Pancreas (tissue), 10 donors: ENCODE measurements at regions not wholly inside any gene's neighbourhood (a gene's known extent, or its start where the extent isn't known, plus 50 kb on each side); places are given as distances from the start of the nearest gene placed in this dataset.

ENCODE experiments used
- ATAC-seq, 4 donors: fragments of 200-7000 bp; cut with Tn5 transposase; one replicate each; pipeline versions ENCODE4 v1.8.0 to v1.9.1; 2020; ENCODE audit warnings: mild to moderate bottlenecking in 4 of 4, moderate library complexity in 4 of 4
- DNase-seq, 6 donors: peaks; one replicate each; pipeline ENCODE4 v3.0.0-alpha.2; 2020
- FAIRE-seq: peaks from 2 replicates; lab custom pipeline; 2012; peaks lifted over from hg19 to GRCh38; lab: Jason Lieb, UNC
- H3K27ac ChIP-seq, 4 donors: fragments of 200-600 bp; sonication (generic); 1 replicate in 3 of 4; 2 replicates in 1 of 4; pipeline versions ENCODE4 v1.5.0 to v1.8.0; 2020
- H3K27me3 ChIP-seq, 4 donors: fragments of 200-600 bp; one replicate each; pipeline ENCODE4 v1.8.0; 2021
- H3K36me3 ChIP-seq, 3 donors: fragments of 200-600 bp; sonication (generic) in 1 of 3; one replicate each; pipeline versions ENCODE4 v1.5.0 to v1.8.0; 2020 to 2021
- H3K4me1 ChIP-seq, 3 donors: fragments of 200-600 bp; one replicate each; pipeline ENCODE4 v1.8.0; 2021
- H3K4me3 ChIP-seq, 4 donors: fragments of 200-600 bp; sonication (generic) in 2 of 4; one replicate each; pipeline versions ENCODE4 v1.5.0 to v1.8.0; 2020 to 2021
- H3K9me3 ChIP-seq, 4 donors: fragments of 200-600 bp; one replicate each; pipeline ENCODE4 v1.8.0; 2021
- WGBS, 2 donors: extraction: QIAGEN DNeasy Blood & Tissue Kit; methylation state at CpG; one replicate each; pipeline ENCODE4 v1.1.7; 2013; 5-methylcytosine and 5-hydroxymethylcytosine counted together
- intact Hi-C, 3 donors: fragments of 100-400 bp; cut with DNase I; formaldehyde crosslinking; loops; one replicate each; pipeline versions ENCODE4 v1.11.1 to v1.14.2; 2022
- TF ChIP-seq, protein P1 (sequence below), 4 donors: fragments of 200-600 bp; sonication (generic) in 3 of 4; IDR thresholded peaks; one replicate each; pipeline versions ENCODE4 v1.5.0 to v1.8.0; 2021; ENCODE audit warnings: antibody characterized with exemption in 4 of 4
- donor health status: healthy with polysubstance abuse.
- donor health status: DM: no; HTN: no; CAD: no; lungs with moderate emphysema.
- donor health status: DM: no; HTN: no; CAD: no.
- donor health status: control.
- donor health status: control.
- donor health status: Bipolar disorder and iron deficiency.
- donor health status: DM: yes; HTN: yes; CAD: no.
- donor health status: DM: no; HTN: no; CAD: no.
- donor health status: DM: no; HTN: no; CAD: no.
- donor health status: DM: yes; HTN: yes; CAD: no.

DNA sequence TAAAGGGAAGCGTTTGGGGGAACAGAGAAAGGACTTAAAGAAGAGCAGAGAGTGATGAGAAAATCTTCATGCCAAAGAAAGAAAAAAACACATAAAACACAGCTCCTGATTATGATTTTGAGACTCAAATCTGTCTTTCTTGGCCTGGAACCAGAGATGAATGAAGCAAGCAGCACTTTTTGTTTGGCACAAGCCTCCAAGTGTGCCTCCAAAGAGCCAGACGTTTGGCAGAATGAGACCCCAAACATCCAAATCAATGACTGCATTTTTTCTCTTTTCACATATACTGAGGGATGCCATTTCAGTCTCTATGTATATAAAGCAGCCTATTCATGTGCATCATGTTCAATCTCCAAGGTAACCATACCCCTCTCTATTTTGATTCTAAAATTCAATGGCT is 424.2 kb downstream of the TUSC1 start:
- no peaks in the 10 kb centered on the region for H3K36me3 ChIP-seq
- intact Hi-C loops = no loop called here
- H3K27me3 ChIP-seq = no peaks in the 10 kb centered on the region
- no peaks in the 10 kb centered on the region for H3K9me3 ChIP-seq
- TF ChIP-seq, protein P1, sequence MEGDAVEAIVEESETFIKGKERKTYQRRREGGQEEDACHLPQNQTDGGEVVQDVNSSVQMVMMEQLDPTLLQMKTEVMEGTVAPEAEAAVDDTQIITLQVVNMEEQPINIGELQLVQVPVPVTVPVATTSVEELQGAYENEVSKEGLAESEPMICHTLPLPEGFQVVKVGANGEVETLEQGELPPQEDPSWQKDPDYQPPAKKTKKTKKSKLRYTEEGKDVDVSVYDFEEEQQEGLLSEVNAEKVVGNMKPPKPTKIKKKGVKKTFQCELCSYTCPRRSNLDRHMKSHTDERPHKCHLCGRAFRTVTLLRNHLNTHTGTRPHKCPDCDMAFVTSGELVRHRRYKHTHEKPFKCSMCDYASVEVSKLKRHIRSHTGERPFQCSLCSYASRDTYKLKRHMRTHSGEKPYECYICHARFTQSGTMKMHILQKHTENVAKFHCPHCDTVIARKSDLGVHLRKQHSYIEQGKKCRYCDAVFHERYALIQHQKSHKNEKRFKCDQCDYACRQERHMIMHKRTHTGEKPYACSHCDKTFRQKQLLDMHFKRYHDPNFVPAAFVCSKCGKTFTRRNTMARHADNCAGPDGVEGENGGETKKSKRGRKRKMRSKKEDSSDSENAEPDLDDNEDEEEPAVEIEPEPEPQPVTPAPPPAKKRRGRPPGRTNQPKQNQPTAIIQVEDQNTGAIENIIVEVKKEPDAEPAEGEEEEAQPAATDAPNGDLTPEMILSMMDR (IDR thresholded peaks at IDR 0.05) = no peak
- no peak overlapping the region for H3K27ac ChIP-seq
- no peak for DNase-seq
- 23 to 29% methylated on average over 2 of the region's 2 CpGs for WGBS, 2 donors
- ATAC-seq = no peak
- H3K4me1 ChIP-seq = no peaks in the 10 kb centered on the region
- FAIRE-seq = no peak
- no peak overlapping the region for H3K4me3 ChIP-seq

DNA sequence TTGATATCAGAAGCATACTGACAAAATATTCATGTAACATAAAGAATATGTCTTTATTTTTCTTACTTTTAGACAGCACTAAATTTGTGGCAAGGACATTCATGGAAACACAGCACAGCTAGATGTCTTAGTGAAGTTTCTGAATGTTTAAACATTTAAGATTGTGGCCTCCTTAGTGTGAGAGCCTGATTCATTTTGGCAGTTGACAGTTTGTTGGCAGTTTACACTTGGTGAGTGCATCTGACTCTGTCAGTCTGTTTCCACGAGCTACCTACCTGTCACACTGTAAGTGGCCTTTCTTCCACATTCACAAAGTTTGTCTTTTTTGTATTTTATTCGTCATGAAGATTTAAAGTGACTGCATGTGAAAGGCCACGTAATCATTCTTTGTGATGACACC is 436.8 kb downstream of the TUSC1 start:
- Histone ChIP-seq H3K27me3 (peaks cover 0 to 4% (median 0%) of the 10 kb centered on the region in 4 donors), H3K36me3 (no peaks in the 10 kb centered on the region), H3K4me3 (no peak overlapping the region), H3K4me1 (no peaks in the 10 kb centered on the region), H3K27ac (no peak overlapping the region), H3K9me3 (peaks cover 0 to 2% (median 0%) of the 10 kb centered on the region in 4 donors)
- intact Hi-C loops = no loop called here
- FAIRE-seq (no peak), ATAC-seq (no peak), DNase-seq (no peak)
- TF ChIP-seq, protein P1 (IDR thresholded peaks at IDR 0.05) = no peak
- 33 to 48% methylated on average over 3 of the region's 3 CpGs for WGBS, 2 donors

DNA sequence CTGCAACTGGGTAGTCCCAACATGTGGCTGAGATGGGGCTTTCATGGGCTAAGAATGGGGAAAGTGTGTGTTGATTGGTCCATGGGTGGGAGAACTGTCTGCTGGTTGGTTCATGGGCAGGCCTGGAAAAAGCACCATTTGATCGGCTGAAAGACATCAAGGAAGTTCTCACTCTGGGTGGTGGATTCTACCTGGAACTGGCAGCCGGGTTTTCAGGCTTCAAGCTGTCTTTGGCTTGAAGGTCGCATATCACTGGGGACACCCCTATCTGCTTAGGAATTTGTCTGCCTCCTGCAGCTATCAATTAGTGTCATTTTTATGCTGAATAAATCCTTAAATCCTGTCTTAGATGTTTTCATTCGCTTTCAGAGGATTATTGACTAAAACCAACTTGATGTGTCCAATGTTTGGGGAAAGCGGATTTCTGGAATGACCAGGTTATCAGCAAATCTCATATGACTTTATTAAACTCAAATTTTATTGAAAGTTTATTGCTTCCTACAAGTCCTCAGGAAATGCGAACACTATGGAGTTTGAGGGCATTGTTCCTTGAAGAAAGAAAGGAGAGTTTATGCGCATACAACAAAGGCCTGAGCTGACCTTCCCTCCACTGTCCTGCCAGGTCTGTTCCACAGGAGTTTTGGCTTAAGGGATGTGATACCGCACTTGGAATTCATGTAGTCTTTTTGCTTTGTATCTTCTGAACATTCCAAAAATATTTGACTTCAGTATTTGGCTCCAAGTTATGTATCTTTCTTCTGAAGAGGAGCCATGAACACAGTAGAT is 451.1 kb downstream of the TUSC1 start:
- FAIRE-seq = no peak

DNA sequence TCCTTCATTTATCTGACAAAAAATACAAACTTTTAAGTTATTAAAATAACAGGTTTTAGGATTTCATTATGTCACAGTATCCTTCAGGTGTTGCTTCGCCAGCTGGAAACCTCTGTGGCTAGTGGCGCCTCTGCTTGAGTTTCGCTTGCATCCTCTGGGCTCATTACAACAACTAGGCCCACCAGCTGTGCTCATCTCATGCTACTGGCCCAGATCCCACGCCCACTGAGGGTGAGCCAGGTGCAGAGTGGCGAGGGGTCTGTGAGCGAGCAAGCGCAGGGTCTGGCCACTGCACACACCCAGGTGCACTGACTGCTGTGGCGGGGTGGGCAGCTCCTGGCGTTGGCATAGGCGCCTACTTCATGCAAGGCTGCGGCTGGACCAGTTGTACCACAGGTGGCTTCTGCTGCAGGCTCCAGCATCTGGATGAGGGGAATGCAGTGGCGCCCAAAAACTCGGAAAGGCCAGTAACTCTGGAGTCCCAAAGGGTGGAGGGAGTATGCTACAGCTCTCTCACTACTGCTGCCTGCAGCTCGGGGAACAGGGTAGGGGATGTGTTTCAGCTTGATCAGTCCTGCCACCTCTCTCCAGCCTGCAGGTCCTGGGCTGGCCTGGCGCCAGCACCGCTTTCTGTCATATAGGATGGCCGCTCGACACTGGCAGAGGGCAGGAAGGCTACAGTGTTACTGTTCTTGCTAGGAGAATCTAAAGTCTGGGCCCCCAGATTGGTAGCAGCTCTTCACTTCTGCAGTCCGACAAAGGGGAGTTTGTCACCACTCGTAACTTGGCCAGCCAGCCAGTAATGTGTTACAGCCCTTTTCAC is 452.1 kb downstream of the TUSC1 start:
- WGBS, 2 donors = 70 to 81% methylated on average over 20 of the region's 20 CpGs
- Histone ChIP-seq H3K27ac (no peak overlapping the region), H3K4me1 (no peaks in the 10 kb centered on the region), H3K4me3 (no peak overlapping the region), H3K36me3 (no peaks in the 10 kb centered on the region), H3K27me3 (no peaks in the 10 kb centered on the region), H3K9me3 (no peaks in the 10 kb centered on the region)
- FAIRE-seq (no peak), DNase-seq (peak in 1 of 6 donors; percentile 62), ATAC-seq (no peak)
- TF ChIP-seq, protein P1 (IDR thresholded peaks at IDR 0.05) = no peak
- intact Hi-C loops = no loop called here

More for the DNA sequence above, 451.1 kb downstream of the TUSC1 start:
- Histone ChIP-seq H3K27ac (no peak overlapping the region), H3K27me3 (no peaks in the 10 kb centered on the region), H3K4me3 (no peak overlapping the region), H3K9me3 (no peaks in the 10 kb centered on the region), H3K36me3 (no peaks in the 10 kb centered on the region), H3K4me1 (no peaks in the 10 kb centered on the region)
- no peak for DNase-seq
- WGBS, 2 donors = 70 to 80% methylated on average over 8 of the region's 8 CpGs
- no peak for ATAC-seq
- intact Hi-C loops = no loop called here
- TF ChIP-seq, protein P1 (IDR thresholded peaks at IDR 0.05) = no peak
